GM20000 (cell line): ENCODE measurements at regions not wholly inside any gene's neighbourhood (a gene's known extent, or its start where the extent isn't known, plus 50 kb on each side); places are given as distances from the start of the nearest gene placed in this dataset.

ENCODE experiments used
- DNase-seq: peaks from one replicate; pipeline ENCODE4 v3.0.0; 2012; ENCODE audit warnings: low spot score
- TF ChIP-seq, protein P1 (sequence below): IDR thresholded peaks from 2 replicates; pipeline ENCODE4 v1.5.1; 2012; ENCODE audit warnings: mild to moderate bottlenecking, control low read depth; ENCODE audit errors: extremely low read depth, missing control alignments

DNA sequence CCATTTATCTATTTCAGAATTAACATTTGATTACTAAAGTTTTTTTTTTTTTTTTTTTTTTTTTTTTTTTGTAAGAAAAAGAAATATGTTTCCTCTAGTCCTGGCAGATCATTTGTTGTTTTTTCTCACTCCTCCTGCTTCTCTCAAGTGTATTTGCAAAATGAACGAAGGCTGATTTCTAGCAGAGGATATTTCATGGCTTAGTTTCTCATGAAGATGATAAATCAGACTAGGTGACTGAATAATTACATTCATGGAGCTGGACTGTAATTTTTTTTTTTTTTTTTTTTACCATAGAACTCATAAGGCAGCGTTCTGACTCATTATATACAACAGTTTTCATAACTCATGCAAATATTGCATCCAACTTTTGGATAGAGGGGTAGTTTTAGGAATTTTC lies 332.5 kb upstream of the SEMA6D start:
- TF ChIP-seq, protein P1, sequence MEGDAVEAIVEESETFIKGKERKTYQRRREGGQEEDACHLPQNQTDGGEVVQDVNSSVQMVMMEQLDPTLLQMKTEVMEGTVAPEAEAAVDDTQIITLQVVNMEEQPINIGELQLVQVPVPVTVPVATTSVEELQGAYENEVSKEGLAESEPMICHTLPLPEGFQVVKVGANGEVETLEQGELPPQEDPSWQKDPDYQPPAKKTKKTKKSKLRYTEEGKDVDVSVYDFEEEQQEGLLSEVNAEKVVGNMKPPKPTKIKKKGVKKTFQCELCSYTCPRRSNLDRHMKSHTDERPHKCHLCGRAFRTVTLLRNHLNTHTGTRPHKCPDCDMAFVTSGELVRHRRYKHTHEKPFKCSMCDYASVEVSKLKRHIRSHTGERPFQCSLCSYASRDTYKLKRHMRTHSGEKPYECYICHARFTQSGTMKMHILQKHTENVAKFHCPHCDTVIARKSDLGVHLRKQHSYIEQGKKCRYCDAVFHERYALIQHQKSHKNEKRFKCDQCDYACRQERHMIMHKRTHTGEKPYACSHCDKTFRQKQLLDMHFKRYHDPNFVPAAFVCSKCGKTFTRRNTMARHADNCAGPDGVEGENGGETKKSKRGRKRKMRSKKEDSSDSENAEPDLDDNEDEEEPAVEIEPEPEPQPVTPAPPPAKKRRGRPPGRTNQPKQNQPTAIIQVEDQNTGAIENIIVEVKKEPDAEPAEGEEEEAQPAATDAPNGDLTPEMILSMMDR, result no peak
- no peak for DNase-seq

DNA sequence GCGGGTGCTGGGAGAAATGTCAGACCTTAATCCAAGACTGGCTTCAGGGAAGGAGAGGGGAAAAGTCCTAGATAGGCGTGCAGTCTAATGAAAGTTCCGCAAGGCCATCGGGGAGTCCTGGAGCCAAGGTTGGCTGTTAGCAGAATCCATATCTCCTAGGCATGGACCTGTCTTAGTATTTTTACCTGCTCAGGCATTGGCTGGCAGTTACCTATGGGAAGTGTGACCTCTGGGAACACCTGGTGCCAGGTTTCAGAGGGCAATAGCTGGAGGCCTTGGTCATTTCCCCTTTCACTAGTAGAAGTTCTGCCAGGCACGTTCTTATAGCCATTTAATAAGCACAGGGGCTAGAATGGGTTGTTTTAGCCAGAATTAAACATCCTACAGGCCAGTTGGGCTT lies 330.8 kb upstream of the SEMA6D start:
- TF ChIP-seq, protein P1, result no peak
- no peak for DNase-seq

DNA sequence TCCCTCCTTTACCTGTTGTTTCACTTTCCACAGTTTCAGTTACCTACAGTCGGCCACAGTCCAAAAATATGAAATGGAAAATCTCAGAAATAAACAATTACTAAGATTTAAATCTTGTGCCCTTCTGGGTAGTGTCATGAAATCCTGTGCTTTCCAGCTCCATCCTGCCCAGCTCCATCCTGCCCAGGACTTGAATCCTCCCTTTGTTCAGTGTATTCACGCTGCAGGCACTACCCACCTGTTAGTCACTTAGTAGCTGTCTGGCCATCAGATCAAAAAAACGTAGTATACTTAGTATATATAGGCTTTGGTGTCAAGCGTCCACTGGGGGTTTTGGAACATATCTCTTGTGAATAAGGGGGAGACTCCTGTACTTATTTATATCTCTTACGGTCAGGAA lies 329.0 kb upstream of the SEMA6D start:
- no peak for DNase-seq
- TF ChIP-seq, protein P1, result no peak

DNA sequence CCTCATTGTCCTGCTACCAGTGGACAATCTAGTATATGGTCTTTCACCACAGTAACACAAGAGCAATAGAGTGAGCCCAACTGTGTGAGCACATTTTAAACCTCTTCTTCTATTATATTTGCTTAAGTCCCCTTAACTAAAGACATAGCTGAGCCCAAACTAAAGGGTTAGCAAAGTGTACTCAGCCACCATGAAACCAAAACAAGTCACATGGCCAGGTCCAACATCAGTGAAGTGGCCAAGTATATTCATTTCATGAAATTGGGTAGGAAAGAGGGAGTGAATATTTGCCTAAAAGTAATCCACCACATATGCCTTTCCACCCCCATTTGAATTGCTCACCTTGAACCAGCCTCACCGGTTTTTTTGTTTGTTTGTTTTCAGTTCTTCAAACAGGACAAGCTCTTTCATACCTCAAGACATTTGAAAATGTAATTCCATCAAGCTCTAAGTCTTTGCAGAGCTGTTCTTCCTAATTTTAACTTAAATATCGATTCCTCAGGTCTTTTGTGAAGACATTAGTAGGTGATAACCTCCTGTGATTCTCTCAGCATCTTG lies 327.0 kb upstream of the SEMA6D start:
- TF ChIP-seq, protein P1, result no peak
- DNase-seq, result no peak

DNA sequence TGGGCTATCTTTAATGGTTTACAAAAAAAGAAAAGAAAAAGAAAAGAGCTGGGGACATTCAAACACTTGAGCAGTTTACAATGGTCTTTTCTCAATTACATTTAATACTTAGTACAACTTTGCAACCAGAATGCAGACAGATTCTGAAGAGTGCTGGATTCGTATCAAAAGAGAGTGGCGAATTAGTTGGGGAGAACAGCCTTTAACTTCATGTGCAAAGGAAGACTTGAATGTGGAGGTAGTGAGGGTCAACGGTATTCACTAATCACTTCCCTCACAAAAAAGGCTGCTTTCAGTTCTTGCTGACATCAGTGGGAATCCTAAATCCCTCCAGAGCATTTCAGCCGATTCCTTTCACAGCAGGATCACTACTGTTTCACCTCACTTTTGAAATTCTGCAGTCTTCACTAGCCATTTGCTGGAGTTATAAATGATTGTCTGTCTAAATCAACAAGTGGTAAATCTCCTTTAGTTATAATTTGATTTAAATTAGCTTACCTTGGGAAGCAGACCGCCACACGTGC lies 323.0 kb upstream of the SEMA6D start:
- TF ChIP-seq, protein P1, result no peak
- no peak for DNase-seq

DNA sequence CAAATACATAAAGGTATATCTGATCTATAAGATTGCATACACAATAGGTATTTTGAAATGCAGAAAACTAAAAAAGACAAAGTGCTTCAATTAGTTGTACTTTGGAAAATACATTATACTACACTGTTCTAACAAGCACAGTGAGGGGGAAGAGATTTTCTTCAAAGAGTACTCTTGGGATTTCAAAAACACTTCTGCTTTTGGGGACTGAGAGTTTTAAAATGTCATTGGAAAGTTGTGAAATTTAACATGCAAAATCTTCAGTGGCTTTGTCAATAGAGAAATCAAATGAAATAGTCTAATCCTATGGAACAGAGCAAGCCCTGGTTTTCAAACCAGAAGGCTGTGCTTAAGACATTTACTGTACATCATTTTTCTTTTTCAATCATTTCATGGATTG lies 322.2 kb upstream of the SEMA6D start:
- DNase-seq, result no peak
- TF ChIP-seq, protein P1, result no peak

DNA sequence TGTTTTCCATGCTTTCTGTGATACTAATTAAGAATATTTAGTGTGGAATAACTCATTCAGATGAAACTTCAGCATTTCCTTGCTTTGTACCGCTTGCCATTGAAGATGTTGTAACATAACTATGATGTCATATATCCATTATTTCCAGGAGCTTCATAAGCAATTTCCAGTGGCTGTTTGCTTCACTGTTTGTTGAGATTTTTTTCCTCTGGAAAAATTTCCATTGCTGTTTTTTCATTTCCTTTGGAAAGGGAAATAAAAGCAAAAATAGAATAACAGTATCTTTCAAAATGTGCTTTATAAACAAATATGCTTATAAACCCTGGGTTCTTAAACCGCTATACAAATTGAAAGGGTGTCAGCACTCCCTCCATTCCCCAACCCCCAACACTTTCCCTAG lies 319.6 kb upstream of the SEMA6D start:
- TF ChIP-seq, protein P1, result no peak

More for the DNA sequence above, 319.6 kb upstream of the SEMA6D start:
- DNase-seq, result no peak
